WTC11 (cell line): ENCODE measurements at regions not wholly inside any gene's neighbourhood (a gene's known extent, or its start where the extent isn't known, plus 50 kb on each side); places are given as distances from the start of the nearest gene placed in this dataset.

Experiments used
- ATAC-seq: fragments of 200-7000 bp; cut with Tn5 transposase; 2 replicates; pipeline ENCODE4 v1.10.0; 2021; ENCODE audit warnings: mild to moderate bottlenecking, moderate library complexity
- CTCF ChIA-PET: fragments of 300-600 bp; sonication (Branson Sonifier 250); formaldehyde crosslinking; loops from one replicate; lab custom pipeline; 2021; ENCODE audit warnings: antibody characterized with exemption; lab: Charles Lee
- POLR2A ChIA-PET: fragments of 350-600 bp; sonication (Branson Sonifier 250); formaldehyde crosslinking; loops from one replicate; lab custom pipeline; 2021; ENCODE audit warnings: antibody characterized with exemption; lab: Charles Lee
- DNase-seq: peaks from one replicate; pipeline ENCODE4 v3.0.0; 2021; ENCODE audit warnings: low spot score
- H3K27ac Mint-ChIP-seq: 2 replicates; pipeline ENCODE4 v1.8.0; 2021; ENCODE audit warnings: mixed read lengths
- H3K27me3 Mint-ChIP-seq: 2 replicates; pipeline ENCODE4 v1.8.0; 2021; ENCODE audit warnings: low read depth, mild to moderate bottlenecking, moderate library complexity, mixed read lengths
- H3K36me3 Mint-ChIP-seq: 2 replicates; pipeline ENCODE4 v1.8.0; 2021; ENCODE audit warnings: mixed read lengths
- H3K4me1 Mint-ChIP-seq: 2 replicates; pipeline ENCODE4 v1.8.0; 2022; ENCODE audit warnings: mixed read lengths
- H3K4me3 Mint-ChIP-seq: 2 replicates; pipeline ENCODE4 v1.8.0; 2021; ENCODE audit warnings: mild to moderate bottlenecking, moderate library complexity, mixed read lengths
- H3K9me3 Mint-ChIP-seq: 2 replicates; pipeline ENCODE4 v1.8.0; 2021; ENCODE audit warnings: mixed read lengths
- CBFB ChIP-seq: sonication (generic); formaldehyde crosslinking; IDR thresholded peaks from 2 replicates; pipeline ENCODE4 v1.8.1; 2022; ENCODE audit warnings: mild to moderate bottlenecking, low read depth, missing genetic modification reagents
- CTCF ChIP-seq: fragments of 200-600 bp; IDR thresholded peaks from 2 replicates; pipeline ENCODE4 v1.8.0; 2022; ENCODE audit warnings: antibody characterized with exemption
- E2F4 ChIP-seq: sonication (generic); formaldehyde crosslinking; IDR thresholded peaks from 2 replicates; pipeline ENCODE4 v1.8.1; 2022; ENCODE audit warnings: low read depth, mild to moderate bottlenecking, moderate library complexity, missing genetic modification reagents, borderline replicate concordance
- EMX1 ChIP-seq: fragments of 250-450 bp; sonication (Bioruptor Pico); IDR thresholded peaks from 2 replicates; pipeline ENCODE4 v1.8.0; 2021; ENCODE audit warnings: mild to moderate bottlenecking
- MYBL2 ChIP-seq: sonication (generic); formaldehyde crosslinking; IDR thresholded peaks from 2 replicates; pipeline ENCODE4 v1.8.1; 2023; ENCODE audit warnings: mild to moderate bottlenecking, moderate library complexity, missing genetic modification reagents
- OVOL2 ChIP-seq: fragments of 250-450 bp; sonication (Bioruptor Pico); IDR thresholded peaks from 2 replicates; pipeline ENCODE4 v1.9.0; 2021; ENCODE audit warnings: mild to moderate bottlenecking, borderline replicate concordance
- PRRX2 ChIP-seq: fragments of 250-450 bp; sonication (Bioruptor Pico); IDR thresholded peaks from 2 replicates; pipeline ENCODE4 v1.8.0; 2021; ENCODE audit warnings: mild to moderate bottlenecking
- USF2 ChIP-seq: sonication (generic); formaldehyde crosslinking; IDR thresholded peaks from 2 replicates; pipeline ENCODE4 v1.8.1; 2023; ENCODE audit warnings: mild to moderate bottlenecking, missing genetic modification reagents, moderate library complexity
- ZNF232 ChIP-seq: sonication (generic); formaldehyde crosslinking; IDR thresholded peaks from 2 replicates; pipeline ENCODE4 v1.8.0; 2022; ENCODE audit warnings: mild to moderate bottlenecking, missing genetic modification reagents
- ZNF317 ChIP-seq: sonication (generic); formaldehyde crosslinking; IDR thresholded peaks from 2 replicates; pipeline ENCODE4 v1.8.1; 2023; ENCODE audit warnings: low read depth, mild to moderate bottlenecking, moderate library complexity, missing genetic modification reagents, borderline replicate concordance
- ZNF396 ChIP-seq: fragments of 250-450 bp; sonication (Bioruptor Pico); IDR thresholded peaks from 2 replicates; pipeline ENCODE4 v1.8.0; 2021; ENCODE audit warnings: mild to moderate bottlenecking, moderate library complexity, borderline replicate concordance
- ZNF416 ChIP-seq: fragments of 250-450 bp; sonication (Bioruptor Pico); IDR thresholded peaks from 2 replicates; pipeline ENCODE4 v1.9.0; 2021; ENCODE audit warnings: mild to moderate bottlenecking, inconsistent platforms
- TF ChIP-seq, protein P1 (sequence below): sonication (generic); formaldehyde crosslinking; IDR thresholded peaks from 2 replicates; pipeline ENCODE4 v1.8.0; 2022; ENCODE audit warnings: missing genetic modification reagents
- TF ChIP-seq, protein P2 (sequence below): sonication (generic); formaldehyde crosslinking; IDR thresholded peaks from 2 replicates; pipeline ENCODE4 v1.8.0; 2022; ENCODE audit warnings: mild to moderate bottlenecking, missing genetic modification reagents

DNA sequence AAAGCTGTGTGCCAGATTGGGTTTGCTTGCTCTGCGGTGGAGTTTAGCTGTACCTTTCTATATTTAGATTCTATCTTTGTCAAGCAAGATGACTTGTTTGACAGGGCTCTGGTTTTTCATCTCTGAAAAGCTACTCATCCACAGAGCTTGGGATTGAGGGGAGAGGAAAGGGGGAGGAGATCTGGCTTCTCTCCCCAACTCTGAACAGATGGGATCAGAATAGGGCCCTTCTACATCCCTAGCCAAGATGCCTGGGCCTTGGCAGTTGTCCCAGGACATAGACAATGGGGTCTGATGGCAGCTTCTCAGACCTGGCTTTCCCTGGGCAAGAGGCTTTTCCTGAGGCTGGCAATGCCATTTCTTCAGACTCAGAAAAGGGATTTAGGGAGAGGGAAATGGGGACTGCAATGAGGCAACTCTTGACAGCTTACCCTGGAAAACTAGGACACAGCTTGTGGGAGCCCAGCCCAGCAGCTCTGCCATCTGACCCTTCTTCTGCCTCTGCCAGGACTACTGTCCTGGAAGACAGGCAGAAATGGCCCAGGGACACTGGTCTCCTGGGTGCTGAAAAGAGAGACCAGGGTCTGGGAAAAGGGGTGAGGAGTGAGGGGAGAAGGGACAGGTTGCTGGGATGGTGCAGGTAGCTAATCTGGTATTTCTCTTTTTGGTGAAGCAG is 50.2 kb upstream of the ASTN2 start:
- Mint-ChIP-seq H3K36me3 (no peaks in the 10 kb centered on the region), H3K4me3 (no peak overlapping the region), H3K9me3 (no peaks in the 10 kb centered on the region), H3K4me1 (no peaks in the 10 kb centered on the region), H3K27me3 (no peaks in the 10 kb centered on the region), H3K27ac (no peak overlapping the region)
- no peak for DNase-seq
- TF ChIP-seq ZNF396 (CRISPR knock-in tag) (no peak), ZNF416 (CRISPR knock-in tag) (no peak), CTCF (no peak), E2F4 (no peak), OVOL2 (CRISPR knock-in tag) (no peak), CBFB (CRISPR knock-in tag) (no peak), PRRX2 (CRISPR knock-in tag) (no peak), MYBL2 (CRISPR knock-in tag) (no peak), USF2 (CRISPR knock-in tag) (no peak), EMX1 (CRISPR knock-in tag) (no peak), ZNF232 (CRISPR knock-in tag) (no peak), ZNF317 (CRISPR knock-in tag) (no peak)
- TF ChIP-seq, protein P1, sequence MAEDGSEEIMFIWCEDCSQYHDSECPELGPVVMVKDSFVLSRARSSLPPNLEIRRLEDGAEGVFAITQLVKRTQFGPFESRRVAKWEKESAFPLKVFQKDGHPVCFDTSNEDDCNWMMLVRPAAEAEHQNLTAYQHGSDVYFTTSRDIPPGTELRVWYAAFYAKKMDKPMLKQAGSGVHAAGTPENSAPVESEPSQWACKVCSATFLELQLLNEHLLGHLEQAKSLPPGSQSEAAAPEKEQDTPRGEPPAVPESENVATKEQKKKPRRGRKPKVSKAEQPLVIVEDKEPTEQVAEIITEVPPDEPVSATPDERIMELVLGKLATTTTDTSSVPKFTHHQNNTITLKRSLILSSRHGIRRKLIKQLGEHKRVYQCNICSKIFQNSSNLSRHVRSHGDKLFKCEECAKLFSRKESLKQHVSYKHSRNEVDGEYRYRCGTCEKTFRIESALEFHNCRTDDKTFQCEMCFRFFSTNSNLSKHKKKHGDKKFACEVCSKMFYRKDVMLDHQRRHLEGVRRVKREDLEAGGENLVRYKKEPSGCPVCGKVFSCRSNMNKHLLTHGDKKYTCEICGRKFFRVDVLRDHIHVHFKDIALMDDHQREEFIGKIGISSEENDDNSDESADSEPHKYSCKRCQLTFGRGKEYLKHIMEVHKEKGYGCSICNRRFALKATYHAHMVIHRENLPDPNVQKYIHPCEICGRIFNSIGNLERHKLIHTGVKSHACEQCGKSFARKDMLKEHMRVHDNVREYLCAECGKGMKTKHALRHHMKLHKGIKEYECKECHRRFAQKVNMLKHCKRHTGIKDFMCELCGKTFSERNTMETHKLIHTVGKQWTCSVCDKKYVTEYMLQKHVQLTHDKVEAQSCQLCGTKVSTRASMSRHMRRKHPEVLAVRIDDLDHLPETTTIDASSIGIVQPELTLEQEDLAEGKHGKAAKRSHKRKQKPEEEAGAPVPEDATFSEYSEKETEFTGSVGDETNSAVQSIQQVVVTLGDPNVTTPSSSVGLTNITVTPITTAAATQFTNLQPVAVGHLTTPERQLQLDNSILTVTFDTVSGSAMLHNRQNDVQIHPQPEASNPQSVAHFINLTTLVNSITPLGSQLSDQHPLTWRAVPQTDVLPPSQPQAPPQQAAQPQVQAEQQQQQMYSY: no peak
- TF ChIP-seq, protein P2, sequence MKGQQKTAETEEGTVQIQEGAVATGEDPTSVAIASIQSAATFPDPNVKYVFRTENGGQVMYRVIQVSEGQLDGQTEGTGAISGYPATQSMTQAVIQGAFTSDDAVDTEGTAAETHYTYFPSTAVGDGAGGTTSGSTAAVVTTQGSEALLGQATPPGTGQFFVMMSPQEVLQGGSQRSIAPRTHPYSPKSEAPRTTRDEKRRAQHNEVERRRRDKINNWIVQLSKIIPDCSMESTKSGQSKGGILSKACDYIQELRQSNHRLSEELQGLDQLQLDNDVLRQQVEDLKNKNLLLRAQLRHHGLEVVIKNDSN (CRISPR knock-in tag): no peak
- CTCF ChIA-PET: interaction anchor here (1.1 kb wide), 2 partner anchors 22 to 39 kb away, joined by 3 to 4 read pairs; no protein-coding TSS in a partner anchor
- POLR2A ChIA-PET: no interaction called here
- no peak for ATAC-seq
